Esophagus squamous epithelium (tissue), 5 donors: ENCODE measurements at regions not wholly inside any gene's neighbourhood (a gene's known extent, or its start where the extent isn't known, plus 50 kb on each side); places are given as distances from the start of the nearest gene placed in this dataset.

ENCODE experiments used
- DNase-seq: peaks from one replicate; lab custom pipeline; 2025; lab: John Stamatoyannopoulos, UW
- H3K27ac ChIP-seq, 4 donors: fragments of 200-600 bp; sonication (generic); one replicate each; pipeline ENCODE4 v1.5.1; 2016 to 2019; ENCODE audit warnings: mild to moderate bottlenecking in 1 of 4
- H3K27me3 ChIP-seq, 4 donors: fragments of 200-600 bp; sonication (generic); 1 replicate in 3 of 4; 2 replicates in 1 of 4; pipeline versions ENCODE4 v1.5.1 to v1.6.0; 2017 to 2021; ENCODE audit warnings: antibody characterized with exemption in 1 of 4
- H3K36me3 ChIP-seq, 3 donors: fragments of 200-600 bp; sonication (generic); one replicate each; pipeline ENCODE4 v1.5.1; 2016 to 2019
- H3K4me1 ChIP-seq, 3 donors: fragments of 200-600 bp; sonication (generic); one replicate each; pipeline ENCODE4 v1.5.1; 2017 to 2019
- H3K4me3 ChIP-seq, 4 donors: fragments of 200-600 bp; sonication (generic); 1 replicate in 3 of 4; 2 replicates in 1 of 4; pipeline ENCODE4 v1.5.1; 2016 to 2019; ENCODE audit warnings: mild to moderate bottlenecking in 2 of 4, moderate library complexity in 1 of 4
- H3K9me3 ChIP-seq, 3 donors: fragments of 200-600 bp; sonication (generic); one replicate each; pipeline ENCODE4 v1.5.1; 2016 to 2019
- CTCF ChIP-seq, 6 experiments: fragments of 450-650 bp in 4 of 6; fragments of 200-600 bp in 2 of 6; sonication (generic) in 2 of 6; IDR thresholded peaks; one replicate each; pipeline ENCODE4 v1.5.1; 2016 to 2019; ENCODE audit warnings: antibody characterized with exemption in 6 of 6, mild to moderate bottlenecking in 4 of 6, moderate library complexity in 4 of 6
- POLR2A ChIP-seq, 4 donors: fragments of 450-650 bp; IDR thresholded peaks; one replicate each; pipeline ENCODE4 v1.6.1; 2017; ENCODE audit warnings: antibody characterized with exemption in 4 of 4, mild to moderate bottlenecking in 4 of 4, moderate library complexity in 3 of 4
- WGBS, 2 donors: methylation state at CpG; one replicate each; pipeline ENCODE4 v1.1.5; 2018; 5-methylcytosine and 5-hydroxymethylcytosine counted together
- intact Hi-C: fragments of 100-400 bp; cut with DNase I; formaldehyde crosslinking; loops from one replicate; pipeline ENCODE4 v1.15.0; 2022
- donor health status: DM: yes; HTN: yes; CAD: no.

- no peak for DNase-seq
- Histone ChIP-seq H3K4me1 (no peaks in the 10 kb centered on the region), H3K4me3 (no peak overlapping the region), H3K27ac (no peak overlapping the region), H3K36me3 (no peaks in the 10 kb centered on the region), H3K9me3 (no peaks in the 10 kb centered on the region), H3K27me3 (no peaks in the 10 kb centered on the region)
- intact Hi-C loops, result no loop called here
- 91 to 97% methylated on average over 2 of the region's 2 CpGs for WGBS, 2 donors
- TF ChIP-seq CTCF (IDR thresholded peaks at IDR 0.05) (no peak), POLR2A (IDR thresholded peaks at IDR 0.05) (no peak)
Measured at GRCh38 chr17:70296456-70296855, 127.1 kb downstream of the KCNJ2 start.

GRCh38 chr17:70297397-70297796, 128.1 kb downstream of the KCNJ2 start:
- no peak overlapping the region for H3K27ac ChIP-seq
- H3K4me1 ChIP-seq, result no peaks in the 10 kb centered on the region
- no peaks in the 10 kb centered on the region for H3K36me3 ChIP-seq
- intact Hi-C loops, result no loop called here
- H3K9me3 ChIP-seq, result no peaks in the 10 kb centered on the region
- H3K4me3 ChIP-seq, result no peak overlapping the region
- 71 to 86% methylated on average over 2 of the region's 2 CpGs for WGBS, 2 donors
- DNase-seq, result no peak
- no peaks in the 10 kb centered on the region for H3K27me3 ChIP-seq
- TF ChIP-seq CTCF (IDR thresholded peaks at IDR 0.05) (no peak), POLR2A (IDR thresholded peaks at IDR 0.05) (no peak)

GRCh38 chr17:70298929-70299531, 129.7 kb downstream of the KCNJ2 start:
- TF ChIP-seq POLR2A (IDR thresholded peaks at IDR 0.05) (no peak), CTCF (IDR thresholded peaks at IDR 0.05) (no peak)
- intact Hi-C loops, result no loop called here
- Histone ChIP-seq H3K27ac (no peak overlapping the region), H3K4me3 (no peak overlapping the region), H3K4me1 (no peaks in the 10 kb centered on the region), H3K9me3 (no peaks in the 10 kb centered on the region), H3K27me3 (no peaks in the 10 kb centered on the region), H3K36me3 (no peaks in the 10 kb centered on the region)
- WGBS, 2 donors, result 62 to 73% methylated on average over 8 of the region's 8 CpGs
- no peak for DNase-seq

GRCh38 chr17:70307430-70308225, 138.3 kb downstream of the KCNJ2 start:
- intact Hi-C loops, result no loop called here
- Histone ChIP-seq H3K4me1 (no peaks in the 10 kb centered on the region), H3K27ac (no peak overlapping the region), H3K9me3 (no peaks in the 10 kb centered on the region), H3K36me3 (no peaks in the 10 kb centered on the region), H3K4me3 (no peak overlapping the region), H3K27me3 (no peaks in the 10 kb centered on the region)
- TF ChIP-seq POLR2A (IDR thresholded peaks at IDR 0.05) (no peak), CTCF (IDR thresholded peaks at IDR 0.05) (no peak)
- DNase-seq, result no peak
- WGBS, 2 donors, result 70 to 100% methylated on average over 2 to 3 of the region's 3 CpGs

GRCh38 chr17:70308618-70309017, 139.3 kb downstream of the KCNJ2 start:
- H3K9me3 ChIP-seq, result no peaks in the 10 kb centered on the region
- DNase-seq, result no peak
- no peak overlapping the region for H3K4me3 ChIP-seq
- H3K27ac ChIP-seq, result no peak overlapping the region
- H3K36me3 ChIP-seq, result no peaks in the 10 kb centered on the region
- 86 to 94% methylated on average over 2 of the region's 2 CpGs for WGBS, 2 donors
- H3K4me1 ChIP-seq, result no peaks in the 10 kb centered on the region
- intact Hi-C loops, result no loop called here
- TF ChIP-seq CTCF (IDR thresholded peaks at IDR 0.05) (no peak), POLR2A (IDR thresholded peaks at IDR 0.05) (no peak)
- no peaks in the 10 kb centered on the region for H3K27me3 ChIP-seq
